Erythroblast (primary cell): ENCODE measurements at regions not wholly inside any gene's neighbourhood (a gene's known extent, or its start where the extent isn't known, plus 50 kb on each side); places are given as distances from the start of the nearest gene placed in this dataset.

Experiments
- GATA1 ChIP-seq: IDR thresholded peaks from 2 replicates; pipeline ENCODE4 v1.6.1; 2011; ENCODE audit warnings: low read depth, mild to moderate bottlenecking, control low read depth, low read length, moderate library complexity
- POLR2A ChIP-seq: IDR thresholded peaks from 2 replicates; pipeline ENCODE4 v1.6.1; 2011; ENCODE audit warnings: mild to moderate bottlenecking, low read length

GRCh38 chr1:95551201-95551600, 317.2 kb downstream of the RWDD3 start:
- TF ChIP-seq POLR2A (no peak), GATA1 (no peak)
